OCI-LY3 (cell line): ENCODE measurements at regions not wholly inside any gene's neighbourhood (a gene's known extent, or its start where the extent isn't known, plus 50 kb on each side); places are given as distances from the start of the nearest gene placed in this dataset.

Experiments
- H2AFZ ChIP-seq: fragments of 200-600, 300-600 bp; shearing (Covaris generic); 2 replicates; pipeline ENCODE4 v1.6.0; 2014; ENCODE audit warnings: antibody characterized with exemption, low read depth, low read length
- H3K27ac ChIP-seq: fragments of 200-600, 300-600 bp; sonication (generic); 2 replicates; pipeline ENCODE4 v1.5.1; 2014; ENCODE audit warnings: mild to moderate bottlenecking, low read length, moderate library complexity, mixed read lengths
- H3K27me3 ChIP-seq: fragments of 200-600, 300-600 bp; sonication (generic); 2 replicates; pipeline ENCODE4 v1.6.1; 2014; ENCODE audit warnings: low read depth, low read length, mixed read lengths
- H3K36me3 ChIP-seq: fragments of 200-600, 300-600 bp; sonication (generic); replicated peaks from 2 replicates; pipeline ENCODE3; 2014; ENCODE audit warnings: low read depth, low read length, mixed read lengths
- H3K4me1 ChIP-seq: fragments of 300-600, 200-600 bp; sonication (generic); 2 replicates; pipeline ENCODE4 v1.6.1; 2014; ENCODE audit warnings: low read length, mixed read lengths
- H3K4me2 ChIP-seq: fragments of 200-600, 300-600 bp; sonication (generic); 2 replicates; pipeline ENCODE4 v1.6.1; 2014; ENCODE audit warnings: low read length, mixed read lengths
- H3K4me3 ChIP-seq: fragments of 300-600, 200-600 bp; sonication (generic); 2 replicates; pipeline ENCODE4 v1.5.1; 2014; ENCODE audit warnings: antibody characterized with exemption, mild to moderate bottlenecking, low read length, moderate library complexity
- H3K79me2 ChIP-seq: fragments of 300-600, 200-600 bp; shearing (Covaris generic); 2 replicates; pipeline ENCODE4 v1.6.1; 2014; ENCODE audit warnings: mild to moderate bottlenecking, low read length, mixed read lengths
- H3K9ac ChIP-seq: fragments of 300-600, 200-600 bp; shearing (Covaris generic); 2 replicates; pipeline ENCODE4 v1.6.0; 2014; ENCODE audit warnings: mild to moderate bottlenecking, low read length, moderate library complexity
- H3K9me3 ChIP-seq: fragments of 200-600, 300-600 bp; shearing (Covaris generic); 2 replicates; pipeline ENCODE4 v1.6.1; 2014; ENCODE audit warnings: low read length, mixed read lengths; ENCODE audit not compliant: insufficient read depth
- H4K20me1 ChIP-seq: fragments of 200-600, 300-600 bp; sonication (generic); 2 replicates; pipeline ENCODE4 v1.6.1; 2016; ENCODE audit warnings: low read length, mixed read lengths; ENCODE audit not compliant: insufficient read depth
- EZH2phosphoT487 ChIP-seq: fragments of 200-600 bp; shearing (Covaris generic); IDR thresholded peaks from 2 replicates; pipeline ENCODE4 v1.6.1; 2018; ENCODE audit warnings: antibody characterized with exemption, mixed run types, low read depth
- TF ChIP-seq, protein P1 (sequence below): fragments of 200-600, 300-600 bp; sonication (generic); IDR thresholded peaks from 2 replicates; pipeline ENCODE4 v1.5.1; 2014; ENCODE audit warnings: antibody characterized with exemption, low read length, low read depth

DNA sequence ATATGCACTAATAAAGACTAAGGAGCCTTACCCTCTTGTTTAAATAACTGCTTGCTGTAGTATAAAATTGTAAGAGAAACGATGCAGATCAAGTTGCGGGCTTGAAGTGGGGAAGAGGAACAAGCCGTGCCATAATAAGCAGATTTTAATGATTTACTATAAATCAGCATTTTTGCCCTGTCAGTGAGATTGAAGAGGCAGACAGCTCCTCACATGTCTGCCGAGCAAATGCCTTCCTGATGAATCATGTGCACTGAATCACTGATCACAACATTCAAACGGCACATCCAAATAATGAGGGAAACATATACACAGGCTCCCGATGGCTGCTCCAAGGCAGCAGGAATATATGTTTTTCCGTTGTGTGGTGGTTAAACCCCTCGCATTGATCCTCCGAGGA, 282.9 kb downstream of the TSHZ3 start:
- Histone ChIP-seq H3K9me3 (no peaks in the 10 kb centered on the region), H2AFZ (no peak overlapping the region), H3K27ac (no peak overlapping the region), H3K36me3 (no peaks in the 10 kb centered on the region), H3K9ac (no peak overlapping the region), H4K20me1 (no peaks in the 10 kb centered on the region), H3K4me1 (no peaks in the 10 kb centered on the region), H3K4me2 (no peak overlapping the region), H3K79me2 (no peaks in the 10 kb centered on the region), H3K4me3 (no peak overlapping the region), H3K27me3 (no peaks in the 10 kb centered on the region)
- TF ChIP-seq EZH2phosphoT487, result no peak
- TF ChIP-seq, protein P1, sequence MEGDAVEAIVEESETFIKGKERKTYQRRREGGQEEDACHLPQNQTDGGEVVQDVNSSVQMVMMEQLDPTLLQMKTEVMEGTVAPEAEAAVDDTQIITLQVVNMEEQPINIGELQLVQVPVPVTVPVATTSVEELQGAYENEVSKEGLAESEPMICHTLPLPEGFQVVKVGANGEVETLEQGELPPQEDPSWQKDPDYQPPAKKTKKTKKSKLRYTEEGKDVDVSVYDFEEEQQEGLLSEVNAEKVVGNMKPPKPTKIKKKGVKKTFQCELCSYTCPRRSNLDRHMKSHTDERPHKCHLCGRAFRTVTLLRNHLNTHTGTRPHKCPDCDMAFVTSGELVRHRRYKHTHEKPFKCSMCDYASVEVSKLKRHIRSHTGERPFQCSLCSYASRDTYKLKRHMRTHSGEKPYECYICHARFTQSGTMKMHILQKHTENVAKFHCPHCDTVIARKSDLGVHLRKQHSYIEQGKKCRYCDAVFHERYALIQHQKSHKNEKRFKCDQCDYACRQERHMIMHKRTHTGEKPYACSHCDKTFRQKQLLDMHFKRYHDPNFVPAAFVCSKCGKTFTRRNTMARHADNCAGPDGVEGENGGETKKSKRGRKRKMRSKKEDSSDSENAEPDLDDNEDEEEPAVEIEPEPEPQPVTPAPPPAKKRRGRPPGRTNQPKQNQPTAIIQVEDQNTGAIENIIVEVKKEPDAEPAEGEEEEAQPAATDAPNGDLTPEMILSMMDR, result no peak

DNA sequence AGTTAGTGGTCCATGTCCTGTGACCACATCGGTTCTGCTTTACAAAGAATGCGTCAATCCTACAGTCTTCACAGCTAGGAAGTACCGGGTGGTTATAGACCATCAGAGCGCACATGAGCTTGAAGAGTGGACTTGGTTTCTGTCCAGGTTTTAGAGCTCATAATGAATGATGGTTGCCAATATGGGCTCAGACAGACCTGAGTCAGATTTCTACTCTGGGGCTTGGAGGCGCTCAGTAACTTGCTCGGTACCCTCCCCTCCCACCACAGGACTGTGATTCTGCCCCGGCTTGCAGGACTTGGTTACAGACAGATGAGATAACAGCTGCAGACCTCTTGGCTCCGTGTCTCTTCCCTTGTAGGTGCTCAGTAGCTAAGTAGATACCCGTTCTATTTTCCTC, 284.7 kb downstream of the TSHZ3 start:
- Histone ChIP-seq H3K4me1 (no peaks in the 10 kb centered on the region), H3K4me2 (no peak overlapping the region), H4K20me1 (no peaks in the 10 kb centered on the region), H3K9me3 (no peaks in the 10 kb centered on the region), H3K27ac (no peak overlapping the region), H3K9ac (no peak overlapping the region), H3K36me3 (no peaks in the 10 kb centered on the region), H3K4me3 (no peak overlapping the region), H3K27me3 (no peaks in the 10 kb centered on the region), H3K79me2 (no peaks in the 10 kb centered on the region), H2AFZ (no peak overlapping the region)
- TF ChIP-seq EZH2phosphoT487, result no peak
- TF ChIP-seq, protein P1, result no peak

DNA sequence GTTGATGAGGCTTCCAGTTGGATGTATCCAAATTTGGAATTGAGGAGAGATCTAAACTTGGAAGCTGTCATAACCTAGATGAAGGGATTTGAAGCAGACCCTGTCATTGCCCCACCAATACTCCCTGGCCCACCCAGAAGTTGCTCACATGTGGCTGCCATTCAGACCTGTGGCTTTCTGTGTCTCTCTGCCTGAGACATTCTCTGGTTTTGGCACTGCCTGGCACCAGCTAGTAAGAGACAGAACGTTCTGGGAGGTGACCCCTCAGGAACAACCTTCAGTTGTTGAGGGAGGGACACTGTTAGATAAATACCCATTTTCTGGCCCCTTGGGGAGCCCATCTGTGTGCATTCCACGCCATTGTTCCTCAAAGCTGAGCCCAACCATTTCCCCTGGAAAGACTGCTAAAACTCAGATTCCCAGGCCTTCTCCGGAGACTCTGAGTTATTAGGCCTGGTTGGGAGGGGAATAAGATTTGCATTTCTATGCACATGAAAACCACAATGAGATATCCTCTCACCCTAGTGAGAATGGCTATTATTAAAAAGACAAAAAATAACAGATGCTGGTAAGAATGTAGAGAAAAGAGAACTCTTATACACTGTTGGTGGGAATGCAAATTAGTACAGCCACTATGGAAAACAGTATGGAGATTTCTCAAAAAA, 290.4 kb downstream of the TSHZ3 start:
- Histone ChIP-seq H3K27me3 (no peaks in the 10 kb centered on the region), H4K20me1 (no peaks in the 10 kb centered on the region), H3K79me2 (no peaks in the 10 kb centered on the region), H3K36me3 (no peaks in the 10 kb centered on the region), H2AFZ (no peak overlapping the region), H3K4me2 (no peak overlapping the region), H3K27ac (no peak overlapping the region), H3K9me3 (no peaks in the 10 kb centered on the region), H3K4me3 (no peak overlapping the region), H3K4me1 (no peaks in the 10 kb centered on the region), H3K9ac (no peak overlapping the region)
- TF ChIP-seq EZH2phosphoT487, result no peak
- TF ChIP-seq, protein P1, result no peak

DNA sequence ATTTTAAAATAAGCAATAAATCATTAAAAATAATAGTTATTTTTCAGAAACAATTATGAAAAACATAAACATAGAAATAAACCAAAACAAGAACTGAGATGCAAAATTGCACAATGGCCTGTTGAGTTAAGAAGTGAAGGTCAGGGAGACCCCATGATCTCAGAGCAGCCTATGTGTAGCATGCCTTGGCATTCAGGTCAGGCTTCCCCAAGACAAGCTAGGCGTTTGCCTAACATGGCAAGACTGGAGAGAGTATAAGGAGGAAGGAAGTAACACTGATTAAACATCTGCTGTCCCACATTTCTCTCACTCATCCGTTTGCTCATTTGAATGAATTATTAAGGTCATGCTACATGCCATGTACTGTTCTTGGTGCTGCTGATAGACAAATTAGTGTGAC, 291.8 kb downstream of the TSHZ3 start:
- TF ChIP-seq, protein P1, result no peak
- TF ChIP-seq EZH2phosphoT487, result no peak
- H3K9ac ChIP-seq, result no peak overlapping the region
- no peak overlapping the region for H2AFZ ChIP-seq
- no peak overlapping the region for H3K27ac ChIP-seq
- no peaks in the 10 kb centered on the region for H3K36me3 ChIP-seq
- no peaks in the 10 kb centered on the region for H4K20me1 ChIP-seq
- H3K4me3 ChIP-seq, result no peak overlapping the region
- H3K4me2 ChIP-seq, result no peak overlapping the region
- no peaks in the 10 kb centered on the region for H3K4me1 ChIP-seq
- no peaks in the 10 kb centered on the region for H3K9me3 ChIP-seq
- no peaks in the 10 kb centered on the region for H3K79me2 ChIP-seq
- no peaks in the 10 kb centered on the region for H3K27me3 ChIP-seq
